Panc1 (cell line): ENCODE measurements at regions not wholly inside any gene's neighbourhood (a gene's known extent, or its start where the extent isn't known, plus 50 kb on each side); places are given as distances from the start of the nearest gene placed in this dataset.

ENCODE experiments used
- ATAC-seq: fragments of 200-7000 bp; cut with Tn5 transposase; 2 replicates; pipeline ENCODE4 v1.9.1; 2020; ENCODE audit warnings: mild to moderate bottlenecking, moderate library complexity
- BruUV-seq: library from RNA; stranded (reverse); fragments of 400-500 nt; replicated peaks from 2 replicates; lab custom pipeline; 2021; lab: Mats Ljungman, UMichigan
- CTCF ChIA-PET: fragments of 300-600 bp; sonication (Branson Sonifier 250); formaldehyde crosslinking; loops from one replicate; lab custom pipeline; 2022; ENCODE audit warnings: antibody characterized with exemption; lab: Charles Lee
- POLR2A ChIA-PET: fragments of 300-600 bp; sonication (Branson Sonifier 250); formaldehyde crosslinking; loops from one replicate; lab custom pipeline; 2022; ENCODE audit warnings: antibody characterized with exemption; lab: Charles Lee
- DNase-seq: peaks from one replicate; pipeline ENCODE4 v3.0.0-alpha.2; 2010; ENCODE audit warnings: low read depth, low spot score
- H3K27ac ChIP-seq: 2 replicates; pipeline ENCODE4 v1.5.1; 2011; ENCODE audit warnings: mild to moderate bottlenecking, low read length, inconsistent platforms
- H3K27me3 ChIP-seq: fragments of 200-500 bp; sonication (Bioruptor generic); 2 replicates; pipeline ENCODE4 v1.6.0; 2014; ENCODE audit warnings: low read length, inconsistent platforms; ENCODE audit not compliant: control insufficient read depth, insufficient read depth
- H3K36me3 ChIP-seq: fragments of 200-500 bp; sonication (Bioruptor generic); 2 replicates; pipeline ENCODE4 v1.5.1; 2014; ENCODE audit warnings: inconsistent platforms, mild to moderate bottlenecking, low read length, moderate library complexity; ENCODE audit not compliant: control insufficient read depth, insufficient read depth
- H3K4me1 ChIP-seq: 2 replicates; pipeline ENCODE4 v1.5.1; 2011; ENCODE audit warnings: inconsistent platforms, mild to moderate bottlenecking, low read length, moderate library complexity; ENCODE audit not compliant: control insufficient read depth, insufficient read depth
- H3K4me3 ChIP-seq, 2 experiments: 2 replicates each; pipeline ENCODE4 v1.5.1; 2011 to 2012; ENCODE audit warnings: low read depth in 2 of 2, low read length in 2 of 2, mild to moderate bottlenecking in 2 of 2, inconsistent platforms in 1 of 2, moderate library complexity in 1 of 2
- H3K9me3 ChIP-seq: fragments of 200-500 bp; sonication (Bioruptor generic); 2 replicates; pipeline ENCODE4 v1.5.1; 2014; ENCODE audit warnings: low read depth, mild to moderate bottlenecking, inconsistent platforms, low read length, moderate library complexity; ENCODE audit not compliant: control insufficient read depth, insufficient read depth
- CTCF ChIP-seq: fragments of 450-650 bp; IDR thresholded peaks from 2 replicates; pipeline ENCODE4 v1.5.1; 2017; ENCODE audit warnings: mild to moderate bottlenecking
- POLR2AphosphoS5 ChIP-seq: IDR thresholded peaks from 2 replicates; pipeline ENCODE4 v1.6.1; 2012; ENCODE audit warnings: mild to moderate bottlenecking, low read depth, low read length, moderate library complexity
- SIN3A ChIP-seq: IDR thresholded peaks from 2 replicates; pipeline ENCODE4 v1.6.1; 2012; ENCODE audit warnings: low read depth, mild to moderate bottlenecking, low read length, moderate library complexity, borderline replicate concordance; ENCODE audit not compliant: insufficient read depth
- TCF7L2 ChIP-seq: IDR thresholded peaks from 2 replicates; pipeline ENCODE4 v1.6.1; 2011; ENCODE audit warnings: mild to moderate bottlenecking, low read depth, low read length, inconsistent platforms
- in situ Hi-C: cut with HindIII; loops from 2 replicates; pipeline ENCODE4 v1.10.0; 2016; ENCODE audit warnings: low sequenced_read_pairs, low pct_unique_long_range_greater_than_20kb
- intact Hi-C: fragments of 100-400 bp; cut with micrococcal nuclease; formaldehyde crosslinking; loops from one replicate; pipeline ENCODE4 v1.10.0; 2022; ENCODE audit not compliant: unreplicated experiment
- TF ChIP-seq, protein P1 (sequence below), 2 experiments: IDR thresholded peaks; 2 replicates each; pipeline ENCODE4 v1.6.1; 2011 to 2012; ENCODE audit warnings: low read depth in 2 of 2, control low read depth in 1 of 2, low read length in 1 of 2, mild to moderate bottlenecking in 1 of 2, moderate library complexity in 1 of 2; ENCODE audit not compliant: insufficient read depth in 1 of 2

DNA sequence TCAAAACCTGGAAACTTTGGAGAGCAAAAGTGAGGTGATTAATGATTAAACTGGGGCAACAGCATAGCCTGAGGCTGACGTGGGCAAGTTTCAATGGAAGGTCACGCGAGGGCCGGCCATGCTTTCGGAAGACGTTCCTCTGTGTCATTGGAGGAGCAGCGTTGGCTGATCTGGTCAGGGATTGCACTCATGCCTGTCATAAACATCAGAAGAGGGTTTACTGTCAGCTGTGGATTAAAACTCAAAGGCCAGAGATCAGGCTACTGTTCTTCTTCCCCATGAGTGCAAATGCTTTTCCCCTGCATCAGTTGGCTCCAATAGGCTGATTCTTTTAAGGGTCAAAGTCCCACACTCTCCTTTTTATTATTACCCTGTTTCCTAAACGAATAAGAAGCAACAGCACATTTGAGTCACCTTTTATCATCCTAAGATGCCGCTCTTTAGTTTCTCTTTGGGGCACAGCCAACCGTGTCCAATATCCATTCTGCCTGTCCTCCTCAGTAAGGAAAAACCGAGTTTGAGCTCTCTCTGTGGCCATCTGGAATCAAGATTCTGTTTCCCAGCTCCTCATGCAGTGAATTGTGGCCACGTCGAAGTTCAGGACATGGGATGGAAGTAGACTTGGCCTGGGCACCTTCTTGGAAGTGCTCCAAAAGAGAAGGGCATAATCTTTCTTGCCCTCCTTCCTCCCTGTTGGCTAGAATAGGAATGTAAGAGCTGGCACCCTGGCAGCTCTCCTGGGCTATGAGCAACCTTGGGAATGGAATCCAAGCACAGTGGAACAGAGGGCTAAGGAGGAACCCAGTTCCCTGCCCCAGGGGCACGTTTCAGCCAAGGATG lies 62.5 kb upstream of the INSIG1 start:
- Histone ChIP-seq H3K27ac (no peak overlapping the region), H3K4me3 (no peak overlapping the region), H3K36me3 (no peaks in the 10 kb centered on the region), H3K27me3 (no peaks in the 10 kb centered on the region), H3K9me3 (no peaks in the 10 kb centered on the region), H3K4me1 (no peaks in the 10 kb centered on the region)
- in situ Hi-C loops = no loop called here
- CTCF ChIA-PET = no interaction called here
- ATAC-seq = no peak
- intact Hi-C loops = no loop called here
- DNase-seq = no peak
- BruUV-seq = no TSS peak
- POLR2A ChIA-PET = no interaction called here
- TF ChIP-seq, protein P1, sequence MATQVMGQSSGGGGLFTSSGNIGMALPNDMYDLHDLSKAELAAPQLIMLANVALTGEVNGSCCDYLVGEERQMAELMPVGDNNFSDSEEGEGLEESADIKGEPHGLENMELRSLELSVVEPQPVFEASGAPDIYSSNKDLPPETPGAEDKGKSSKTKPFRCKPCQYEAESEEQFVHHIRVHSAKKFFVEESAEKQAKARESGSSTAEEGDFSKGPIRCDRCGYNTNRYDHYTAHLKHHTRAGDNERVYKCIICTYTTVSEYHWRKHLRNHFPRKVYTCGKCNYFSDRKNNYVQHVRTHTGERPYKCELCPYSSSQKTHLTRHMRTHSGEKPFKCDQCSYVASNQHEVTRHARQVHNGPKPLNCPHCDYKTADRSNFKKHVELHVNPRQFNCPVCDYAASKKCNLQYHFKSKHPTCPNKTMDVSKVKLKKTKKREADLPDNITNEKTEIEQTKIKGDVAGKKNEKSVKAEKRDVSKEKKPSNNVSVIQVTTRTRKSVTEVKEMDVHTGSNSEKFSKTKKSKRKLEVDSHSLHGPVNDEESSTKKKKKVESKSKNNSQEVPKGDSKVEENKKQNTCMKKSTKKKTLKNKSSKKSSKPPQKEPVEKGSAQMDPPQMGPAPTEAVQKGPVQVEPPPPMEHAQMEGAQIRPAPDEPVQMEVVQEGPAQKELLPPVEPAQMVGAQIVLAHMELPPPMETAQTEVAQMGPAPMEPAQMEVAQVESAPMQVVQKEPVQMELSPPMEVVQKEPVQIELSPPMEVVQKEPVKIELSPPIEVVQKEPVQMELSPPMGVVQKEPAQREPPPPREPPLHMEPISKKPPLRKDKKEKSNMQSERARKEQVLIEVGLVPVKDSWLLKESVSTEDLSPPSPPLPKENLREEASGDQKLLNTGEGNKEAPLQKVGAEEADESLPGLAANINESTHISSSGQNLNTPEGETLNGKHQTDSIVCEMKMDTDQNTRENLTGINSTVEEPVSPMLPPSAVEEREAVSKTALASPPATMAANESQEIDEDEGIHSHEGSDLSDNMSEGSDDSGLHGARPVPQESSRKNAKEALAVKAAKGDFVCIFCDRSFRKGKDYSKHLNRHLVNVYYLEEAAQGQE (IDR thresholded peaks at IDR 0.05; ENCODE audit: insufficient read depth in 1 of 2, low read depth in 2 of 2, low read length in 1 of 2) = no peak
- TF ChIP-seq TCF7L2 (no peak), SIN3A (no peak), POLR2AphosphoS5 (no peak), CTCF (no peak)

DNA sequence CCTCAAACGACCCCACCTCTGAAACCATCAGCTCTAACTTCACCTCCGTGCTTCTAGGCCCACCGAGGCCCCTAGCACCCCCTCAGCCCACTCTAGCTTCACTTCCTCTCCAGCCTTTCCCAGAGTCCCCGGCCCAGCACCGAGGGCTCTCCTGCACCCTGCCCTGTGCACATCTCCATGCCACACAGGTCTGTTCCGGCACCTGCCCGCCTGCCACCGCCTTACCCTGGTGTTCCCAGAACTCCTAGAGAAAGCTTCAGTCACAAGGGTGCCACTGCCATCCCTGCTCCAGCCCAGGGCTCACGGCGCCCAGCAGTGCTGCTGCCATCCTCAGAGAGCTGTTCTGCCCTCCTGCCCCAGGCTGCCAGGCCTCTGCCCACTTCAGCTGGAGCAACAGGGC lies 61.3 kb upstream of the INSIG1 start:
- intact Hi-C loops = no loop called here
- no peaks in the 10 kb centered on the region for H3K9me3 ChIP-seq
- H3K27ac ChIP-seq = no peak overlapping the region
- 0 out of 2 replicates have a peak, but pooled peaks have one; percentile 44 for ATAC-seq
- no peaks in the 10 kb centered on the region for H3K36me3 ChIP-seq
- H3K4me1 ChIP-seq = no peaks in the 10 kb centered on the region
- no TSS peak for BruUV-seq
- TF ChIP-seq POLR2AphosphoS5 (no peak), CTCF (no peak), SIN3A (no peak), TCF7L2 (no peak)
- TF ChIP-seq, protein P1 (IDR thresholded peaks at IDR 0.05; ENCODE audit: insufficient read depth in 1 of 2, low read depth in 2 of 2, low read length in 1 of 2) = no peak
- in situ Hi-C loops = no loop called here
- ChIA-PET CTCF (no interaction called here), POLR2A (no interaction called here)
- no peak for DNase-seq
- no peak overlapping the region for H3K4me3 ChIP-seq
- no peaks in the 10 kb centered on the region for H3K27me3 ChIP-seq
